HG03432 (cell line): ENCODE measurements at regions not wholly inside any gene's neighbourhood (a gene's known extent, or its start where the extent isn't known, plus 50 kb on each side); places are given as distances from the start of the nearest gene placed in this dataset.

Experiments
- ATAC-seq: cut with Tn5 transposase; IDR thresholded peaks from one replicate; pipeline ENCODE4 v1.9.1; 2021; ENCODE audit warnings: mild to moderate bottlenecking, moderate library complexity; ENCODE audit not compliant: unreplicated experiment

DNA sequence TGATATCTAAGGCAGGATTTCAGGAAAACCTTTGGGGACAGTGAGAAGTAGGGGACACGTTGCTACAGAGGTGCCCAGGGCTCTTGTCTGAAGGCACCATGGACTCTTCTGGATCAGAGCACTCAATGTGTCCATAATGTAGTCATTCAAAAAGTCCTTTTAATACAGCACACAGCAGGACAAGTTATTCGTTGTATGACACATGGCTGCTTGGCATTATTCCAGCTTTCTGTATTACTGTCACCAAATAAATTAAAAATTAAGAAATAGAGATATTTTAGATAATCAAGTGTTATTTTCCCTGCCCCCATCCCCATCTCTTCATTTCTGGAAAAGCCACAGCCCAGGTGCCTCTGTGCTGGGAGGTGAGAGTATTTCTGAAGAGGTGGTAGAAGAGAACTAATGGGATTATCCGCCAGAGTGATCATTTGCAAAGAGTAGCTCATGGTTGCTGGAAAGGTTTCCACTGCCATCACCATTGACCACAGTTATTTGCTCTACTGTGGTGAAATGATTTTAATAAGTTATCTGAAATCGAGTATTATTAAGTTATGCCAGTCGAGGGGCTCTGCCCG lies 83.0 kb downstream of the CXCL12 start:
- no peak for ATAC-seq

DNA sequence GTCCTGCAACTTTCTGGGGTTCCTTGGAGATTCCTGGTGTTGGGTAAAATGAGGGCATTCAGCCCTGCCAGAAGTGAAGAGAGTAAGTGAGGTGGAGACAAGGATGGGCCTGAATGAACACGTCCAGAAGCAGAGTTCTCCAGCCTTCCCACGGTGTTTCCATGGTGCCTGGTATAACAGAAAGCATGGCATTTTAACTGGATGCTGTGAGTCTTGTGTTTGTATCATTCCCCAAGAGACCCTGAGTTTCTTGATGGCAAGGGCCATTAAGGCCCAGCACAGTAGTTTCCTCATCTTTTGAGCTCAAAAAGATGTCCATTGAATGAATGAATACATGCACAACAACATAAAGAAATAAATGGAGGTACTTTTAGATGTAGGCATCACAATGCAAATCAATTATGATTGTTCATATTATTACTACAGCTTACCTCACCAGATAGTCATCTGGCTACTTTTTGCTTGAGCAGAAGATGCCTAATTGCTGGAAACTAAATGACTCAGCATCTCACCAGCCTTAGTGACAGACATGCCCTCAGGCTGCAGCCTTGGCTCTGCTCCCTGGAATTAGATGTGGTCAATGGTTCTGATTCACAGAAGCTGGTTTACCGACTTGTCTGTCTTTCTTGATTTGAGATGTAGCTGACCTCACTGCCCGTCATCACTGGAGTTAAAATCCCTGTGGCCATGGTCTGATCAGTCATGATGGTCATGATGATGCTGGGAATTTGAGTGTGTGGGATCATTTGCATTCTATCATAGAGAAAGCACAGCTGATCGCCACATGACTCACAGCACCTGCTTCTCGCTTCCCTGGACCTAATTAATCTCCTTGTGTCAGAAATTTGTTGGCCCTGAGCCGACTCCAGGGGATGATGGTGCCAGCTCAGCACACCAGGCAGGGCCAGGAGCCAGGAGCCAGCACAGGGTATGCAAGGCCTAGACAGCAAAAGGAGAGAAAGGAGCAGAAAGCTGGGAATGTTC lies 83.9 kb downstream of the CXCL12 start:
- ATAC-seq = peak; percentile 93

- no peak for ATAC-seq
These were observed 86.2 kb downstream of the CXCL12 start for GRCh38 chr10:44298713-44299112.

DNA sequence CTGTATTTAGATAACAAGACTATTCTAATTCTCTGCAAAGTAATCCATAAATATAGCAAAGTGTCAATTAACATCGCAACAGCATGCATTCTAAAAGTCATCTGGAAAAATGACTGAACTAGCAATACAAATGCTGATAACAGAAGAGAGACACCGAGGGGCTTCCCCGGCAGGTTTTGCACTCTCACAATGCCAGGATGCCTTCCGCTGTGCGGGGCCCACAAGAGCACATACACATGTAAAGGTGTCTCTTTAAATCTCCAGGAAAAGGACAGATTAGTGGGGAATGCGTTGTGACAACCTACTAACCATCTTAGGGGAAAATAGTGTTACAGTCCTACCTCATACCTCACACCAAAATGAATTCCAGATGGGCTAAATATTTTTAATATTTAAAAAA lies 86.9 kb downstream of the CXCL12 start:
- ATAC-seq = no peak

GRCh38 chr10:44295644-44296241 lies 89.2 kb downstream of the CXCL12 start:
- no peak for ATAC-seq

DNA sequence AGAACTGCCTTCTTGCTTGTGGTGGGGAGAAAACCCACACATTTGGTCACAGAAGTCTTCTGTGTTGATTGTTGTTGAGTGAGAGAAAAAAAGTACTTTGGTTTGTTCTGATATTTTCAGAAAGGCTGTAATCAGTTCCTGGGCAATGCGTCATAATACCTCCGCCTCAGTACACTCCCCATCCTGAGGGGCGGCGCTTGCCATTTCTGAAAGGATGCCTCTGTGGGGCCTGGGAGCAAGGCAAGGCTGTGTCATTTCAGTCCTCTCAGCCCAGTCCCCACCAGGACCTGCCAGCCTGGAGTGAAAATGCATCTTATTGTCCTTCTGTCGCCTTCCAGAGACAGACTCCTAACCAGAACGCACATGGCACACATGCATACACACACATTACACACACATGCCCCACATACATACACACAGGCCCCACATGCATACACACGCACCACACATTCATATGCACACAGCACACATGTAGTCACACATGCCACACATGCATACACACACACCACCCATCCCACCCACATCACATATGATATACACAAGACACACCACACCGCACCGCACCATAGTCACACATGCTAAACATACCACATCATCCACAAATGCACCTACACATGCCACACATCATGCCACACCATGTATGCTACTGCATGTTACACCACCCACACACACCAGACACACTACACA lies 90.0 kb downstream of the CXCL12 start:
- no peak for ATAC-seq

GRCh38 chr10:44293842-44294241 lies 91.1 kb downstream of the CXCL12 start:
- ATAC-seq = no peak

GRCh38 chr10:44293306-44293778 lies 91.6 kb downstream of the CXCL12 start:
- no peak for ATAC-seq

DNA sequence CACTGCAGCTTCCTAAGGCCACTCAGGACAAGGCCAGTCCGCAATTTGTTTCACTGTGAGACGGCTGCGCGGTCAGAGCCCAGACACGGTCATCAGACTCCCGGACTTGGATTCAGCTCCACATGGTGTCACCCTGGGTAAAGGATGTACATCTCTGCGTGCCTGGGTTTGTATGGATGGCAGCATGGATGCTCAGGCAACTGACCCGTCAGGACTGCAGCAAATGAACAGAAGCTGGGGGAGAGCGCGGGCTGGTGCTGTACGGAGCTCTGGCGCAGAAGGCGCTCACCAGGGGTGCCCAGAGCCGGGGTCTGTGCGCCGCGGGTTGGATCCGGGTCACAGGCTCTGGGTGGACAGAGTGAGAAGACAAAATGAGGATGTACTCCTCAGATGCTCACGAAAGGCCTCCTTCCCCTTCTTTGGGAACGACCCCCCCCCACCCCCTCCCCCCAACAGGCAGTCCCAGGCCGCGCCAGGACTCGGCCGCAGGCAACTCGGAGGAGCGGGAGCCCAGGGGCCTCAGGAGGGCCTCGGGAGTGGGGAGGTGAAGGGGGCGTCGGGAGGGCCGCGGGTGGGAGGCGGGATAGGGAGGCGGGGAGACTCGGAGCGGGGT lies 92.4 kb downstream of the CXCL12 start:
- ATAC-seq = no peak

DNA sequence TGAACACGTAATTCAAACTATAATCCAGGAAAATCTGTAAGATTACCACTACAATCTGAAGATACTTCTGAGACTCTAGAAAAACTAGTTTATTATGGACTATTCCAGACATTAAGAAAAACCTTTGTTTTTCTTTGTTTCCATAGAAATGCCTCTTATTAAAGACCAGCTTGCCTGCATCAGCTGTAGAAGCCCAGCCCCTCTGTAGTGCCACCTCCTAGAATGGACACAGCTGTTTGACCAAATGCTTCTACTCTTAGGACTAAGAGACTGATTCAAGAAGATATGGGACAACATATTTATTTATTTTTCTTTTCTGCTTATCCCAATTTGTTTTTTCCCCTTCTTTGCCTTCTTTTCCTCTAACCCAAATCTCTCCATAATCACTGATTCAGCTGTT lies 93.8 kb downstream of the CXCL12 start:
- no peak for ATAC-seq

GRCh38 chr10:44289125-44289524 lies 95.8 kb downstream of the CXCL12 start:
- no peak for ATAC-seq

DNA sequence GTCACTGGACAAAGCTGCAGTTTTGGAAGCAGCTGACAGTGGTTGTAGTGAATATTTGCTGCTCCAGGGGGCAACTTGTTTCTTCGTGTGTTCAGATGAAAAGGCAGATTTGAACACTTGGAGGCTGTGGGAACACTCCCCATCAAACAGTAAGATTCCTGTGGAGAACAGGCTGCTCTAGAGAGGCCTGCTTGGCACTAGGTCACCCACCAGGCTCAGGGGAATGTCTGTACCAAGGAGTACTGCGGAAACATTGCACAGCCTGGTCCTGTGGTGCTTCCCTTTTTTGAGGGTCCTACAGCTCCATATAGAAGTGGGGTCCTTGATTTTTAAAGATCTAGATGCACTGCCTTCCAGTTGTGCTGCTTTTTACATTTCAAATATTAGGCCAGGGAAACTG lies 97.5 kb downstream of the CXCL12 start:
- no peak for ATAC-seq

DNA sequence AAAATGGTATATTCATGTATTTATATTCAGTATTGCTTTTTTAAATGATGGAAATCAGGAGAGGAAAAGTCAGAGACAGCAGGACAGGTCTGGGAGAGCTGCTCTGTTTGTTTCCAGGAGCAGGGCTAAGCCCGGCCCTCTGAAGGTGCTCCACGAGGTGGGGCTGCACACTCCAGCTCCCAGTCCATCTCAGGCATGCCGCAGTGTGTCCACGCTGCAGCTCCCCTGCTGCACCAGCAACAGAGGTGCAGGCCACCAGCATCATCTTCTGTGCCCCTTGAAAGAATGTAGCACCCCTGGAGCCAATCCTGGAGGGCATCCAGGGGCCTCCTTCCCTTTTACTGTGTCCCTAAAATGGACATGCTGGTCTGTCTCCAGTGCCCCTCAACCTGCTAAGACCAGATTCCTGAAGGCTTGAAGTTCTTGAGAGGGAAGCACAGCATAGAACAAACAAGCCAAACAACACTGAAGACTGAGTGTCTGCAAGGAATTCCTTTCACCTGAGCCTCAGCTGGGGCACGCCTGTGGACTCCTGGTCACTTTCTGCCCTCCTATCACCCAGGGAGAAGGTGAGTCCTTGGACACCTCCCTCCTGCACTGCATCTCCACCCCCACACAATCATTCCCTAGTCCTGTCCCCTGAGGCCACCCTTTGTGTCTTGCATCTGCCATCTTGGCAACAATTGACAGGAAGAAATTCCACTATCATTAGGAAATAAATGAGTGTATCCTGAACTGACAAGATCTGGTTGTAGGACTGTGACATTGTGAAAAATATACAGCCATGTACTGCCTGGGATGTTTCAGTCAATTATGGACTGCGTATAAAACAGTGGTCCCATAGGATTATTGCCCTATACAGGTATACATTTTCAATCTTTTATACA lies 100.5 kb downstream of the CXCL12 start:
- ATAC-seq = no peak

- no peak for ATAC-seq
These were observed 102.1 kb downstream of the CXCL12 start for GRCh38 chr10:44282626-44283300.

GRCh38 chr10:44281662-44282061 lies 103.2 kb downstream of the CXCL12 start:
- no peak for ATAC-seq

DNA sequence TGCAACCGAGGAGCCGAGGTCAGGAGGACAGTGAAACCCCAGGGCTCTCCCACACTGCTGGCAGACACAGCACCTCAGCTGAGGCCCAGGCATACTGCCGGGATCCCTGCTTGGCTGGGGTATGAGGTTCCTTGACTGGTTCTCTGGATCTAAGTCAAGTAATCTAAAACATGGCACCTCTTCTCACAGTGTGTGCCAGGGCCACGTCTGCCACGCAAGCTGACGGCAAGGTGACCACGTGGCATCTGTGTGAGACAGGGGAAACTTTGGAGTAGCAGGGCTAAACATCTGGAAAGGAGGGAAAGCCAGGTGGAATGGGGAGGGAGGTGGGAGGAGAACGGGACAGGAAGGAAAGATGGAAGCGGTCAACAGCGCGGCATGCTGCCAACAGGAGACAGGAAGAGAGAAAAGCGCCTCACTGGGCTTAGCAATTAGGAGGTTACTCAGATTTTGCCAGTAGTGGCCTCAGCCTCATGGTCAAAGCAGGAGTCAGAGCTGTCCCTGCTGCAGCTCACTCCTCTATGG lies 103.7 kb downstream of the CXCL12 start:
- ATAC-seq = no peak

DNA sequence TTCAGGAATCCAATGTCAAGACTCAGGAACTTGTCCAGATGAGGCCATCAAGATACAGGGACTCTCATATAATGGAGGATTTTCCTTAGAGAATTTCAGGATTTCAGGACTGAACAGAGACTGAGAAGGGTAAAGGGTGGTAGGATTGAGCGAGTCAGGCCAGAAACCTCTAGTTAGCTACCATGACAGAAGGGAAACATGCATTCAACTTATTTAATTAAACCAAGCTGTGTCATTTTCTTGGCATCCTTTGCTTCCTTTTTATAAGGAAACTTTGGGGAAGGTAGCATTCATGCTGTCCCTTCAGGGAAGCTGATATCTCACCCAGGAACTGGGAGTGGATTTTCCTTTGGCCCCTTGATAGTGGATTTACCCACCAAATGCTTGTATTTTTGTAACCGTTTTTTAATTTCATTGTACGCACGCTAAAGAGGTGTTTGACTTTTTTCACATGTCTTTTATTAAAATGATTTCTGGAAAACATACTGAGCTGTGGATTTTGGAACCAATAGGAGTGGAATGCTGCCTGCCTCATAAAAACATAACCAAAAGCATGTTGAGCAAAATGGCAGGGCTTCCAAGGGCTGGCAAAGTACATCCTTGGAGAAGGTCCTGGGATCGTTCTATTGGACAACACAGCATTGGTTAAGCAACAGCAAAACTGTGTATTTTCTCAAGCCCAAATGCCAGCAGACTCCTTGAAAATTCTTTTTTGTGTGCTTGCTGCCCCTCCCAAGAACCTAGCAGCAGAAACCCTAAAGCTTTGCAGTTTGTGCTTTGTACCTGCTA lies 104.5 kb downstream of the CXCL12 start:
- no peak for ATAC-seq

DNA sequence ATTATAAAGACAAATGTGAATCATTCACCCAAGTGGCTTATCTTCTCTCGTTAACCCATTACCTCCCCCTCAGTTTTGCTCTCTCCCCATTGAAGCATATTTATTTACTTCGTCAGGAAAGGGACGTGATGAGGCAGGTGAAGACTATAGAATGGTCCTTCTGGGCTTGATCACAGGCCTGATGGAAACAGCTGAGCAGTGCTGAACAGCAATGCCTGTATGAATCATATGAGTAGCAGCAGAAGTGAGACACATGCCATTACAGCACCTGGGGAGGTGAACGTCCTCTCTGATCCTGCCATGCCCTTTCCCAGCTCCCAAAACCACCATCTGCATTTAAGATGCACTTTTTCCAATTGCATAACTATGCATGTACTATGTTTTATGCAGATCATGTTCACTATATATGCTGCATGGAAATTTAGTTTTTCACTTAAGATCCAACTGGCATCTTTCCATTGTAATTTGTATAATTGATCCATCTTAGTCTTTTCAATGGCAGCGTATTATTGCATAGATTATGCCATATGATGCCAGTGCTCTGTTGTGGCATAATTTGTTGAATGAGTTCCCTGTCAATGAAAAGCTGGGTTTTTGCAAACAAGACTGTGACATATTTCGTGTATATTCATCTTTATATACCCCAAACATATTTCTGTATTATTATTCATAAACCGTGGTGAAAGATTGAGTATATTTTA lies 105.3 kb downstream of the CXCL12 start:
- no peak for ATAC-seq
